Ovary (tissue), 7 donors: ENCODE measurements at regions not wholly inside any gene's neighbourhood (a gene's known extent, or its start where the extent isn't known, plus 50 kb on each side); places are given as distances from the start of the nearest gene placed in this dataset.

ENCODE experiments used
- DNase-seq, 5 donors: peaks; one replicate each; pipeline ENCODE4 v3.0.0-alpha.2; 2019 to 2020
- H3K27ac ChIP-seq, 2 donors: fragments of 200-600 bp; one replicate each; pipeline versions ENCODE4 v1.5.1 to v1.8.0; 2019 to 2022
- H3K27me3 ChIP-seq: fragments of 200-600 bp; one replicate; pipeline ENCODE4 v1.8.0; 2022
- H3K36me3 ChIP-seq: fragments of 200-600 bp; sonication (generic); one replicate; pipeline ENCODE4 v1.5.1; 2019
- H3K4me1 ChIP-seq: one replicate; pipeline ENCODE4 v1.8.1; 2013; ENCODE audit warnings: mild to moderate bottlenecking, moderate library complexity; ENCODE audit not compliant: insufficient read depth
- H3K4me3 ChIP-seq: fragments of 200-600 bp; sonication (generic); one replicate; pipeline ENCODE4 v1.5.1; 2017
- H3K9me3 ChIP-seq, 2 donors: fragments of 200-600 bp in 1 of 2; sonication (generic) in 1 of 2; one replicate each; pipeline versions ENCODE4 v1.5.1 to v1.8.1; 2013 to 2019; ENCODE audit warnings: mild to moderate bottlenecking in 1 of 2, moderate library complexity in 1 of 2
- CTCF ChIP-seq, 3 donors: fragments of 450-650 bp in 2 of 3; fragments of 200-600 bp in 1 of 3; IDR thresholded peaks; one replicate each; pipeline versions ENCODE4 v1.5.1 to v1.8.0; 2016 to 2022; ENCODE audit warnings: antibody characterized with exemption in 3 of 3, mild to moderate bottlenecking in 1 of 3
- EP300 ChIP-seq: sonication (generic); formaldehyde crosslinking; IDR thresholded peaks from one replicate; pipeline ENCODE4 v1.6.1; 2017; ENCODE audit warnings: antibody characterized with exemption
- POLR2A ChIP-seq: fragments of 450-650 bp; IDR thresholded peaks from one replicate; pipeline ENCODE4 v1.6.1; 2017; ENCODE audit warnings: antibody characterized with exemption, mild to moderate bottlenecking, moderate library complexity
- WGBS, 3 donors: extraction: QIAGEN DNeasy Blood & Tissue Kit in 1 of 3; methylation state at CpG; one replicate each; pipeline versions ENCODE4 v1.1.5 to v1.1.7; 2013 to 2017; 5-methylcytosine and 5-hydroxymethylcytosine counted together
- intact Hi-C, 4 donors: fragments of 100-400 bp; cut with DNase I; formaldehyde crosslinking; loops; one replicate each; pipeline versions ENCODE4 v1.11.0 to v1.15.1; 2022 to 2023
- donor health status: DM: no; HTN: no; CAD: no; lungs with moderate emphysema.
- donor health status: DM: no; HTN: no; CAD: no.
- donor health status: Bipolar disorder and iron deficiency.
- donor health status: DM: no; HTN: no; CAD: no.
- donor health status: DM: yes; HTN: yes; CAD: no.

- DNase-seq: no peak
- Histone ChIP-seq H3K4me1 (no peaks in the 10 kb centered on the region), H3K36me3 (no peaks in the 10 kb centered on the region), H3K27me3 (no peaks in the 10 kb centered on the region), H3K4me3 (no peak overlapping the region), H3K27ac (no peak overlapping the region), H3K9me3 (no peaks in the 10 kb centered on the region)
- 40 to 46% (median 45%) methylated on average over 4 of the region's 4 CpGs for WGBS, 3 donors
- TF ChIP-seq CTCF (IDR thresholded peaks at IDR 0.05): no peak
- no peak for TF ChIP-seq POLR2A
- no peak for TF ChIP-seq EP300
- intact Hi-C loops: no loop called here
Observed at GRCh38 chr2:78077633-78078032, 555.5 kb upstream of the LRRTM4 start.

- TF ChIP-seq EP300 (no peak), CTCF (IDR thresholded peaks at IDR 0.05) (no peak), POLR2A (no peak)
- 89 to 93% (median 89%) methylated on average over 2 of the region's 2 CpGs for WGBS, 3 donors
- DNase-seq: no peak
- Histone ChIP-seq H3K9me3 (no peaks in the 10 kb centered on the region), H3K27ac (no peak overlapping the region), H3K27me3 (no peaks in the 10 kb centered on the region), H3K4me1 (no peaks in the 10 kb centered on the region), H3K36me3 (no peaks in the 10 kb centered on the region), H3K4me3 (no peak overlapping the region)
- intact Hi-C loops: no loop called here
Observed at GRCh38 chr2:78082555-78082954, 560.4 kb upstream of the LRRTM4 start.

- no peak for DNase-seq
- Histone ChIP-seq H3K27ac (no peak overlapping the region), H3K4me3 (no peak overlapping the region), H3K27me3 (no peaks in the 10 kb centered on the region), H3K9me3 (no peaks in the 10 kb centered on the region), H3K36me3 (no peaks in the 10 kb centered on the region), H3K4me1 (no peaks in the 10 kb centered on the region)
- TF ChIP-seq EP300 (no peak), CTCF (IDR thresholded peaks at IDR 0.05) (no peak), POLR2A (no peak)
- intact Hi-C loops: no loop called here
Observed at GRCh38 chr2:78093436-78093835, 571.3 kb upstream of the LRRTM4 start.

GRCh38 chr2:78109272-78109671 is 587.1 kb upstream of the LRRTM4 start:
- TF ChIP-seq CTCF (IDR thresholded peaks at IDR 0.05): no peak
- TF ChIP-seq EP300: no peak
- no peak for TF ChIP-seq POLR2A
- DNase-seq: no peak

GRCh38 chr2:78115291-78115690 is 593.1 kb upstream of the LRRTM4 start:
- no peaks in the 10 kb centered on the region for H3K27me3 ChIP-seq
- no peak overlapping the region for H3K4me3 ChIP-seq
- intact Hi-C loops: no loop called here
- TF ChIP-seq POLR2A (no peak), CTCF (IDR thresholded peaks at IDR 0.05) (no peak), EP300 (no peak)
- H3K4me1 ChIP-seq: no peaks in the 10 kb centered on the region
- H3K27ac ChIP-seq: no peak overlapping the region
- H3K9me3 ChIP-seq: no peaks in the 10 kb centered on the region
- H3K36me3 ChIP-seq: no peaks in the 10 kb centered on the region
- DNase-seq: no peak
- 75 to 79% (median 79%) methylated on average over 3 of the region's 3 CpGs for WGBS, 3 donors

More at GRCh38 chr2:78109272-78109671, 587.1 kb upstream of the LRRTM4 start:
- Histone ChIP-seq H3K9me3 (no peaks in the 10 kb centered on the region), H3K27me3 (no peaks in the 10 kb centered on the region), H3K4me1 (no peaks in the 10 kb centered on the region), H3K27ac (no peak overlapping the region), H3K4me3 (no peak overlapping the region), H3K36me3 (no peaks in the 10 kb centered on the region)
- intact Hi-C loops: no loop called here
- 52 to 88% (median 78%) methylated on average over 3 of the region's 3 CpGs for WGBS, 3 donors
